D721Med (cell line): ENCODE measurements at regions not wholly inside any gene's neighbourhood (a gene's known extent, or its start where the extent isn't known, plus 50 kb on each side); places are given as distances from the start of the nearest gene placed in this dataset.

ENCODE experiments used
- DNase-seq: peaks from one replicate; pipeline ENCODE4 v3.0.0; 2011; ENCODE audit warnings: low spot score; ENCODE audit not compliant: insufficient read length
- FAIRE-seq: peaks from 2 replicates; lab custom pipeline; 2011; peaks lifted over from hg19 to GRCh38; lab: Jason Lieb, UNC
- CTCF ChIP-seq: IDR thresholded peaks from 2 replicates; pipeline ENCODE4 v1.5.1; 2012; ENCODE audit warnings: mild to moderate bottlenecking, control low read depth; ENCODE audit not compliant: insufficient read depth; ENCODE audit errors: missing control alignments

DNA sequence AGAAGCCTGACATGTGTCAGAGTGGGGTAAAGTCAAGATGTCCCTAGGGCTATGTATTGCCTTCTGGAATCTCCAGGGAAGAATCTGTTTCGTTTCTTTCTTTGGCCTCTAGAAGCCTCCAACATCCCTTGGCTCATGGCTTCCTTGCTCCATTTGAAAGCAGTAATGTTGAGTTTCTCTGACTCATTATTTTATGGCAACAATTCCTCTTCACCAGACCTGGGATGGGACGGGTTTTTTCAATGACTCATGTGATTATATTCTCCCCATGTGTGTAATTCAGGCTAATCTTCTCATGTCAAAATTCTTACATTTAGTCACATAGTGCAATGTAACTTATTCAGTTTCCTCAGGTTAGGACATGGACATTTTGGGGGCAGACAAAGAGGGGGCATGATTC lies 1038.6 kb downstream of the CBLN2 start:
- no peak for TF ChIP-seq CTCF
- FAIRE-seq = no peak
- DNase-seq = no peak

- FAIRE-seq (peak; percentile 6), DNase-seq (no peak)
- no peak for TF ChIP-seq CTCF
Measured at GRCh38 chr18:71503222-71503621, 1040.9 kb downstream of the CBLN2 start.

DNA sequence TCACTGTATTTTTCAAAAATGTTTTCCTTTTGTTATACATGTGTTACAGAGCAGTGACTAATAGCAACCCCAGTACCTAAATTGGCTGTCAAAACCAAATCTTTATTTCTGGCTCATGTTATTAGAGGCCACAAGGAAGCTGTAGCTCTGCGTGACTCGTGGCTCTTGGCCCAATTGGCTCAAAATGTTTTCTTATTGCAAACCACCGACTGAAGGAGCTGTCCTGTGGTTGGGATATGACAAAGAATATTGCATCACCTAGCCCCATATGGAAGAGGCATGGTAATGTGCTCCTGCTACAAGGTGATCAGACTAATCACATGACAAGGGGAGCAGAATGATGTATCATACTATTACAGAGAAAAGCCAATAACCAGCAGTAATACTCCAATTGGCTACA lies 1058.5 kb downstream of the CBLN2 start:
- DNase-seq = no peak
- TF ChIP-seq CTCF = no peak
- FAIRE-seq = peak; percentile 85

DNA sequence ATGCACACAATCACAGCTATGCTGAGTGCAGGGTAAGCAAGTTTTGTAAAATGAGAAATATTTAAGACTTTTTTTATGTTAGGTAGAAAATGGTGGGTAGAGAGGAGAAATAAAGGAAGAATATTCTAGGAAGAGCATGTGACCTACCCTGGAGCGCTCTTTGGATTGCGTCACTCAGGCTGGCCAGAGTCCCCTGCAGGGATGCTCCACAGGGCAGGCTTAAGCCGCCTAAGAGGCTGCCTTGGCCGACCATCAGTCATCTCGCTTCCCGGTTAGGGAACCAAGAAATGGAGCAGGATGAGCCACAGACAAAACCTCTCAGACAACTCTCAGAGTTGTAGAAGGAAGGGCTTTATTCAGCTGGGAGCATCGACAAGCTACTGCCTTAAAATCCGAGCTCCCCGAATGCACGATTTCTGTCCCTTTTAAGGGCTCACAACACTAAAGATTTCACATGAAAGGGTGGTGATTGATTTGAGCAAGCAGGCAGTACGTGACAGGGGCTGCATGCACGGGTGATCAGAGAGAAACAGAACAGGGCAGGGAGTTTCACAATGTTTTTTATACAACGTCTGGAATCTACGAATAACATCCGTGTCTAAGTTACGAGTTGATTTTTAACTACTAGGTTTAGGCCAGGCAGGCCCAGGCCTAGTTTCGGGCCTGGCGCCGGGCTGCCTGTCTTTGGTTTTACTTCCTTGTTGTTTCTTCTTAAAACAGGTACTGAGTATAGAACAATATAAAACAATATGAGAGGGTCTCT lies 1072.0 kb downstream of the CBLN2 start:
- FAIRE-seq (no peak), DNase-seq (no peak)

GRCh38 chr18:71456206-71456605 lies 1087.9 kb downstream of the CBLN2 start:
- FAIRE-seq (no peak), DNase-seq (no peak)
- no peak for TF ChIP-seq CTCF

More for the DNA sequence above, 1072.0 kb downstream of the CBLN2 start:
- no peak for TF ChIP-seq CTCF

DNA sequence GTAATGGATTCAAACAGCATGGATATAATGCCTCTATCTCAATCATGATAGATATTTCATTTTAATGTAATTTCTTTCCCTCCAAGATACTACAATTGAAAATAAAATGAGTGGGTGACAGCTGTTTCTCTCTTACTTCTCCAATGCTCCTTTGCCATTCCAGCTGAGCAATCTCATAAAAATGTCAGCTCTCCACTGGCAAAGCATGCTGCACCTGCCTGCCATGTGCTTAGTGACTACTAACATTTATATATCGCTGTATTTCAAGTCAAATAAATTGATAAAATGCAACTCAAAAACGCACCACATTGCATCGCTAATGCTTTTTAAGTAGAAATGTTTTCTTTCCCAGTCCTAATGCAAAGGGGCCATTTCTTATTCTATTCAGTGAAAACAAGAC lies 1093.9 kb downstream of the CBLN2 start:
- peak; percentile 21 for FAIRE-seq
- TF ChIP-seq CTCF = no peak
- no peak for DNase-seq

DNA sequence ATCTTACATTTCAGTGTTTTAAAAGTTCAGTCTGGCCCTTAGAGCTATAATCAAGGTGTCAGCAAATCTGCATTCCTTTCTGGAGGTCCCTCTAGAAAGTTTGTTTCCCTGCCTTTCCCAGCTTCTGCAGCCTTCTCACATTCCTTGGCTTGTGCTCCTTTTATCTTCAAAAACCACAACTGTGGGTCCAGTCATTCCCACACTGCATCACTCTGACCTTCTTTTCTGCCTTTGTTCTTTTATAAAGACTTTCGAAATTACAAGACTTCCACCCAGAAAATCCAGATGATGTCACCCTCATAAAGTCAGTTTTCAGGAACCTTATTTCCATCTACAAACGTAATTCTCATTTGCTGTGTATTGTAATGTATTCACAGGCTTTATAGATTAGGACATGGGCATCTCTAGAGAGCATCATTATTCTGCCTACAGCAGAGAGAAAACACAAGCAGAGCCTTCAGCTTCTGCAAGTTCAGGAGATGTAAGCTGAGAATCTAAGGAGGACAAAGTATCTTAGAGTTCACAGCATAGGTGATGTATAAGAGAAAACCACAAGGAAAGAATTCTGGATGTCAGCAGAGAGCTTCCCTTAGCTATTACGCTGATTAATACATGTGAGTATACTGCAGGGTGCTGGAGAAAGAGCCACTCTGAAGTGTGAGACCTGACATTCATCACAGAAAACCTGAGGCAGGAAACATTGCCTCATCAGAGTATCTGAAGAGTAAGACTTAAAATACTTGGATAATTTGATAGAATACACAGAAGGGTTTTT lies 1100.2 kb downstream of the CBLN2 start:
- DNase-seq = no peak
- no peak for TF ChIP-seq CTCF
- no peak for FAIRE-seq
